ENCODE measurements at regions not wholly inside any gene's neighbourhood (a gene's known extent, or its start where the extent isn't known, plus 50 kb on each side); places are given as distances from the start of the nearest gene placed in this dataset.

DNA sequence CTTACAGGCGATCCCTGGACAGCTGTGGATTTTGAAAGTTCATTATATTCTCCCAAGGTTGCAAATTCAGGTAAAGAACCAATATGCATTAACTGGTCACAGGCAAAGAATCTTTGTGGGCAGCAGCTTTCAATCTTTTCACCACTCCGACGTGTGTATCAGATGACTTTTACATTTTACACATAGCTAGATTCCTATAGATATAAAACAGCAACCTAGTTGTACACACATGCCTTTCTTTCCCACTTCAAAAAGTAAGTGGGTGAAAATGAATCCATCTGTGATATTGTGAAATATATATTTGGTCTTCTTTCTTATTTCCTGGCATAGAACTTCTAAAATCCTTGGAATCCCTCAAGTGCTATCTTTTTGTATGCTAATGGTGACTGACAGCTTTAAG is 72.5 kb downstream of the SCG2 start:
- TF ChIP-seq JUND (IDR thresholded peaks at IDR 0.05; ENCODE audit: low read length): no peak
- no peak for TF ChIP-seq HDAC2 (IDR thresholded peaks at IDR 0.05; ENCODE audit: borderline replicate concordance in 1 of 2, low read depth in 2 of 2, low read length in 2 of 2)
- no peak for TF ChIP-seq NRF1 (IDR thresholded peaks at IDR 0.05; ENCODE audit: low read depth, low read length)
- TF ChIP-seq, protein P1, sequence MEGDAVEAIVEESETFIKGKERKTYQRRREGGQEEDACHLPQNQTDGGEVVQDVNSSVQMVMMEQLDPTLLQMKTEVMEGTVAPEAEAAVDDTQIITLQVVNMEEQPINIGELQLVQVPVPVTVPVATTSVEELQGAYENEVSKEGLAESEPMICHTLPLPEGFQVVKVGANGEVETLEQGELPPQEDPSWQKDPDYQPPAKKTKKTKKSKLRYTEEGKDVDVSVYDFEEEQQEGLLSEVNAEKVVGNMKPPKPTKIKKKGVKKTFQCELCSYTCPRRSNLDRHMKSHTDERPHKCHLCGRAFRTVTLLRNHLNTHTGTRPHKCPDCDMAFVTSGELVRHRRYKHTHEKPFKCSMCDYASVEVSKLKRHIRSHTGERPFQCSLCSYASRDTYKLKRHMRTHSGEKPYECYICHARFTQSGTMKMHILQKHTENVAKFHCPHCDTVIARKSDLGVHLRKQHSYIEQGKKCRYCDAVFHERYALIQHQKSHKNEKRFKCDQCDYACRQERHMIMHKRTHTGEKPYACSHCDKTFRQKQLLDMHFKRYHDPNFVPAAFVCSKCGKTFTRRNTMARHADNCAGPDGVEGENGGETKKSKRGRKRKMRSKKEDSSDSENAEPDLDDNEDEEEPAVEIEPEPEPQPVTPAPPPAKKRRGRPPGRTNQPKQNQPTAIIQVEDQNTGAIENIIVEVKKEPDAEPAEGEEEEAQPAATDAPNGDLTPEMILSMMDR (IDR thresholded peaks at IDR 0.05; ENCODE audit: control extremely low read depth in 1 of 3, insufficient read depth in 1 of 3, low read depth in 1 of 3, low read length in 3 of 3): no peak
- TF ChIP-seq POLR2A (IDR thresholded peaks at IDR 0.05; ENCODE audit: control extremely low read depth in 1 of 2, low read depth in 2 of 2, low read length in 2 of 2): no peak
- TF ChIP-seq TAF1 (IDR thresholded peaks at IDR 0.05; ENCODE audit: low read depth, low read length): no peak
- no peak for TF ChIP-seq GABPA (IDR thresholded peaks at IDR 0.05; ENCODE audit: borderline replicate concordance, insufficient read depth, low read length)
- TF ChIP-seq, protein P2, sequence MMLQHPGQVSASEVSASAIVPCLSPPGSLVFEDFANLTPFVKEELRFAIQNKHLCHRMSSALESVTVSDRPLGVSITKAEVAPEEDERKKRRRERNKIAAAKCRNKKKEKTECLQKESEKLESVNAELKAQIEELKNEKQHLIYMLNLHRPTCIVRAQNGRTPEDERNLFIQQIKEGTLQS (IDR thresholded peaks at IDR 0.05; ENCODE audit: insufficient read depth, low read depth, low read length): no peak
- TF ChIP-seq EZH2 (IDR thresholded peaks at IDR 0.05; ENCODE audit: low read depth, low read length, severe bottlenecking): no peak

Measured in H1 (cell line).